ENCODE measurements at regions not wholly inside any gene's neighbourhood (a gene's known extent, or its start where the extent isn't known, plus 50 kb on each side); places are given as distances from the start of the nearest gene placed in this dataset.

- H3K27me3 ChIP-seq (ENCODE audit: control insufficient read depth, insufficient read depth, low read length), result peaks cover 3% of the 10 kb centered on the region
- DNase-seq (ENCODE audit: low read depth), result no peak
- H3K4me3 ChIP-seq (ENCODE audit: low read depth, low read length), result no peak overlapping the region
- no peaks in the 10 kb centered on the region for H3K36me3 ChIP-seq (ENCODE audit: control insufficient read depth, insufficient read depth, low read length)
- no peak for TF ChIP-seq CTCF (IDR thresholded peaks at IDR 0.05; ENCODE audit: insufficient read depth, low read length, poor library complexity, severe bottlenecking)
These were observed 92.0 kb downstream of the FOXB1 start for GRCh38 chr15:60096157-60096556.

- H3K27me3 ChIP-seq (ENCODE audit: control insufficient read depth, insufficient read depth, low read length), result peaks cover 3% of the 10 kb centered on the region
- H3K36me3 ChIP-seq (ENCODE audit: control insufficient read depth, insufficient read depth, low read length), result no peaks in the 10 kb centered on the region
- no peak for TF ChIP-seq CTCF (IDR thresholded peaks at IDR 0.05; ENCODE audit: insufficient read depth, low read length, poor library complexity, severe bottlenecking)
- no peak for DNase-seq (ENCODE audit: low read depth)
- H3K4me3 ChIP-seq (ENCODE audit: low read depth, low read length), result no peak overlapping the region
These were observed 97.3 kb downstream of the FOXB1 start for GRCh38 chr15:60101416-60101815.

- no peak for TF ChIP-seq CTCF (IDR thresholded peaks at IDR 0.05; ENCODE audit: insufficient read depth, low read length, poor library complexity, severe bottlenecking)
These were observed 98.6 kb downstream of the FOXB1 start for GRCh38 chr15:60102748-60103147.

GRCh38 chr15:60110909-60111308 is 106.8 kb downstream of the FOXB1 start:
- no peak overlapping the region for H3K4me3 ChIP-seq (ENCODE audit: low read depth, low read length)
- H3K27me3 ChIP-seq (ENCODE audit: control insufficient read depth, insufficient read depth, low read length), result no peaks in the 10 kb centered on the region
- H3K36me3 ChIP-seq (ENCODE audit: control insufficient read depth, insufficient read depth, low read length), result no peaks in the 10 kb centered on the region
- DNase-seq (ENCODE audit: low read depth), result no peak
- no peak for TF ChIP-seq CTCF (IDR thresholded peaks at IDR 0.05; ENCODE audit: insufficient read depth, low read length, poor library complexity, severe bottlenecking)

More at GRCh38 chr15:60102748-60103147, 98.6 kb downstream of the FOXB1 start:
- Histone ChIP-seq H3K4me3 (ENCODE audit: low read depth, low read length) (no peak overlapping the region), H3K36me3 (ENCODE audit: control insufficient read depth, insufficient read depth, low read length) (no peaks in the 10 kb centered on the region), H3K27me3 (ENCODE audit: control insufficient read depth, insufficient read depth, low read length) (peaks cover 3% of the 10 kb centered on the region)
- no peak for DNase-seq (ENCODE audit: low read depth)

GRCh38 chr15:60115579-60116380 is 111.7 kb downstream of the FOXB1 start:
- DNase-seq (ENCODE audit: low read depth), result no peak

More at GRCh38 chr15:60115579-60116380, 111.7 kb downstream of the FOXB1 start:
- Histone ChIP-seq H3K36me3 (ENCODE audit: control insufficient read depth, insufficient read depth, low read length) (no peaks in the 10 kb centered on the region), H3K4me3 (ENCODE audit: low read depth, low read length) (no peak overlapping the region), H3K27me3 (ENCODE audit: control insufficient read depth, insufficient read depth, low read length) (peaks cover 4% of the 10 kb centered on the region)
- no peak for TF ChIP-seq CTCF (IDR thresholded peaks at IDR 0.05; ENCODE audit: insufficient read depth, low read length, poor library complexity, severe bottlenecking)

Data from kidney epithelial cell (primary cell).